G401.6 (cell line): ENCODE measurements at regions not wholly inside any gene's neighbourhood (a gene's known extent, or its start where the extent isn't known, plus 50 kb on each side); places are given as distances from the start of the nearest gene placed in this dataset.
"Not testable (repeated sequence)": the region's sequence is repeated elsewhere in the genome, so short reads cannot be mapped to it uniquely, and the experiment has no call there.

Source experiments
- FAIRE-seq: peaks from 2 replicates; lab custom pipeline; 2012; peaks lifted over from hg19 to GRCh38; lab: Jason Lieb, UNC

DNA sequence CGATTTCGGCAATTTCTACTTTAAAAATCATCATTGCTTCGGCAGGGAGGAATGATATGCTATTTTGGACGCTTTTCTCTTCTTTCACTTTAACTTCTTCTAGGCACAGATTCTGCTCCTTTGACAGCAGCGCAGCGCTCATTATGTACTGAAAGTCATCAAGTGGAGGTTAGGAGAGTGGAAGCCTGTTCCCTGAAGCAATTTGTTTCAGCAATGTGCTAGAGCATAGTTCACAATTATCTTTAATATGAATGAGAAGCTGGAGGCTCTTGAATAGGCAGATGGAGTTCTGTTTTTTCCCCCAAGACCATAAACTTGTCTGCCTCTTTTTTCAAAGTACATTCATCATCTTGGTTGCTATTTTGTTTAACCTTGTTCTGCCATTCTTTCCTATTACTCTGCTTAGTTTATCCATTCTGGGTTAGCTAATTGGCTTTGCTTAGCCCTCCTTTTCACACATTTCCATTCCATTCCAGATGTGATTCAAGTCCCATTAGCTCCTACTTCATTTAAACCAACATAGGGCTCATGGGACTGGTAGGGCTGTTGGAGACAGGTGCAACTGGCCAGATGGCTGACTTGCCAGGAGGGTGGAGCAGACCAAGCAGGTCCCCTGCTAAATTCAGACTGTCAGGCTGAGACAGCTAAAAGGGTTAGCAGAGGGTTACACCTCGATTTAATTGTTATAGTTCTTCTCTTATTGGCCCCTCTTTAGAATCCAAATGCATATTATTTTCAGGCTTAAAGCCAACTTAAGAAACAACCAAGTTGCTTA, 534.7 kb upstream of the CBLB start:
- no peak for FAIRE-seq

DNA sequence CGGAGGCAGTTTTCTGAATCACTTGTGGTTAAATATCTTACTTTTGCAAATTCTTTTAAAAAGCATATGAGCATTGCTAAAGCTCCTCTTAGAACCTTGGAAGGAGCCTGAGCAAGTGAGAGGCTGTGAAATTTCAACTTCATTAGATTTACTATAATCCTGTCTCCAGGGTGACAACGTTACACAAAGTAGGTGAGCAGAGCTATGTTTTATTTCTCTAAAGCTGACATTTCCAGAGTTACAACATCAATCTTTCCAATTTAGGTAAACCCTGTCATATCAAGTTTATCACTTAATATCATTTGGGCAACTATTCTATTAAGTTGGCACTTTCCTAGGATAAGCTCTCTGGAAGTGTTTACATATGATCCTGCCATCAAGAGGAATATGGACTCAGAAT, 544.9 kb upstream of the CBLB start:
- FAIRE-seq = no peak

DNA sequence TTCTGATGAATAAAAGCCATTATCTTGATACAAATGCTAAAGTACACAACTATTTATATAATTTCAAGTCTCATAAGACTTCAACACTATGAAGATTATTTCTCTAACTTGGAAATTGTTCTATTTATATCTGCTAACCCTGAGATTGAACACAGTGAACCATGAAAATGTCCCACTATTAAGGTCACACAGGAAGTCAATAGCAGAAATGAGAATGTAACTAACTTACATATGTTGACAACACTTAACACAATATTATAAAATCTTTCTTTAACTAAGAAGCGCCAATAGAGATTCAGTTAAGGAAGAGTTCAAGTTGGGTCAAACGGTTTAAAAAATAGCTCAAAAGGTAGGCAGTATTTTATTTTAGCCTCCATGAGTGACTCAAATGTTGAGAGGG, 551.8 kb upstream of the CBLB start:
- FAIRE-seq = no peak

DNA sequence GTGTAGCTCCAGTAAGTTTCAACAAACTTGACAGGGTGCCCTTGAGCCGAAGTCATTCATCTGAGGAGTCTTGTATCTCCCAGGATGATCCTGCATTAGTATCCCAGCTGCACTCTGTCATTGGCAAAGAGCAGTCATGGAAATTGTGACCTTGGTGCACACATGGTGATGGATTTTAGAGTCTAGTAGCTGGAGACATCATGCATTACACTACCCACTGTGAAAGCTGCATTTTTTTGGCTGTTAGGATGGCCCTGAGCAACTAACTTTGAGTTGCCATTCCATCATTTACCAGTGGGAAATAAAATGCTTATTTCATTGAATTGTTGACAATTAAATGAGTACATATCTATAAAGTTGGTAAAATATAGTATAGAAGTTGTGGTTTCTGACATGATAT, 552.6 kb upstream of the CBLB start:
- no peak for FAIRE-seq

DNA sequence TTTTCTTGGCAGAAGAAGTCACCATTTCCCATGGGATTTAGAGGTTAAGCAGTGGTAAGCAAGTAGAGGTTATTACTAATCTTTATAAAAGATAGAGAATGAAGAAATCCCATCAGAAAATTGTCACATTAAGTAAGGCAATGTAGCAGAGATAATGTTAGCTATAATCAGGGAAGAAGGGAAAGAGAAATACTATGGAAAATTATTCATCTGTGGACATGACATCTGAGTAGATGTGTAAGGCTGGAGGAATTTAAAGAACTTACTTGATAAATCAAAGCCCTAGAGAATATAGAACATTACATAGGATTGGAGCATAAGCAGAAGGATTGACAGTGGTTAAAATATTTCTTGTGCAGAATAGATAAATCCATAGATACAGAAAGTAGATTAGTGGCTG, 553.1 kb upstream of the CBLB start:
- FAIRE-seq = no peak

DNA sequence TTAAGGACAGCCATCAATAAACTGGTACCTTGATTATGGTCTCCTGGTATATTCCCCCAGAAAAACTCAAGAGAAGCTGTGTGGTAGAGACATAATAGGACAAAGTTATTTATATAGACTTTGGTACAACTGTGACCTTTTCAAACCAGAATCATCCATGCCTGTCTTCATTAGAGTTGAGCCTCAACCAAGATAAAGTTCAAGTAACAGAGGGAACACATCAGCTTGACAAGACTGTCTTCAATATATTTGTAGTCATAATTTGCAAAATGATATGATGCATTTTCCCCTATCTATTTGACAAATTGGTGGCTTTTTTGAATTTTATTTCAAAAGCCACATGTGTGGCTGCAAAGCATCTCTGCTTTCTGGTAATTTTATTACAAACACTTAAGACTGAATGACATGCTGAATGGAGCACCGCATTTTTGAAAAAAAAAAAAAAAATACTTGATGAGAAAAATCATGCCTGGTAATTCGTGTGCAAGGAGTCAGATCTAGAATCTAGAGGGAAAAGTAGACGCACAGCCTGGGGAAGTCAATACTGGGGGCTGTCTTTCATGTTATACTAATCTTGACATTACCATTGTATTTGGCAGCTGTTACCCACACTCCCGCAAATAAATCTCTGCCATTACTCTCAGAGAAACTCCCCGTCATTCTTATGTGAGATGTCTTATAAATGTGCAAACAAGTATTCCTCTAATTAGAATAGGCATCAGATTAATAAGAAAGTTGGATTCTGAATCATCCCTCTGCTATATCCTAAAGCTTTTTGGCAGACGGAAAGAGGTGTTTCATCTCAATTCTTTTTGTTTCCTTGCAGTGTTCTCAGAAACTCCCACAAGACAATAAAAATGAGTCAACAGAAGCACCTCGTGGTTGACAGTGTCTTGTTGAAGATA, 554.8 kb upstream of the CBLB start:
- no peak for FAIRE-seq

DNA sequence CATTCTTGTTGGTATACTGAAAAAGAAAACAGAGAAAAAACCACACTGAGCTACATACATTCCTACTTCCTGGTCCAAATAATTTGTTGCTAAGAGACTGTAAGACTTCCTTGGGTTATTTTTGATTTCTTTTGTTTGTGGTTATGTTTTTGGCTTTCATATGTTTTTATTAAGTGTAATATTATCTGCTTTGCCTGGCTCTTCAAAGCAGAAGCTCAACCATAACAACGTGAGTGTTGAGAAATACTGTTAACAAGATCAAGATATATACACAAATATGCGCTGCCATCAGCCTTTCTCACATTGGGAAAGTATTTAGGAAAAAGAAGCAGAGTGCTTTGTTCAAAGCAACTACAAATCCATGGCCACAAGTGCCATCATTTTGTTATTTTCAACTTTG, 556.2 kb upstream of the CBLB start:
- FAIRE-seq = no peak

DNA sequence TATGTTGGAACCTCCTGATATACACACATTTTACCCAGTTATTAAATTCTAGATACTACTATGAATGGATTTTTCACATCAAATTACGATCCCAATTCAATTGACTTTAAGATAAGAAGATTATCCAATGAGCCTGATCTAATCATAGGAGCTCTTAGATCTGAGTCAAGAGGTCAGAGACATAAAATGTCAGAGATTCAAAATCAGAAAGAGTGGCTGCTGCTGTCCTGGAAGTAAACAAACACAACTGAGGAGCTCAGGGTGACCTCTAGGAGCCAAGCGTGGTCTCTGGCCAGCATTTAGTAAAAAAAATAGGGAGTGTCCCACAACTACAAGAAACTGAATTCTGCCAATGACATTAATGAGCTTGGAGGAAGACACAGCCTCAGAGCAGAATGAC, 557.1 kb upstream of the CBLB start:
- no peak for FAIRE-seq

DNA sequence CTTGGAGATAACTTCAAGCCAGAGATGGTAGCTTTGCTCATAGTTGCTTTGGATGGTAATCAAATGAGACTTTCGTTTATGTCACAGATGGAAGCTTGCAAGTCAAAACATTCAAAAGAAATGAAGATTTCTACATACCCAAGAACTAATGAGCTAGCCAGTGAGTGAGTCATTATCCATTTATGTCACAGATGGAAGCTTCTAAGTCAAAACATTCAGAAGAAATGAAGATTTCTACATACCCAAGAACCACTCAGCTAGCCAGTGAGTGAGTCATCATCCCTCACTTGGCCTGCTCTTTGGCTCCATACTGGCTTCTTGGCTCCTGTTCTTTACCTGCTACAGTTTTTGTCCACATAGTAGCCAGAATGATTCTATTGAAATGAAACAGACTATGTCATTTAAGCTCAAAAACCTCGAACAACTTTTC, 559.8 kb upstream of the CBLB start:
- FAIRE-seq = no peak

DNA sequence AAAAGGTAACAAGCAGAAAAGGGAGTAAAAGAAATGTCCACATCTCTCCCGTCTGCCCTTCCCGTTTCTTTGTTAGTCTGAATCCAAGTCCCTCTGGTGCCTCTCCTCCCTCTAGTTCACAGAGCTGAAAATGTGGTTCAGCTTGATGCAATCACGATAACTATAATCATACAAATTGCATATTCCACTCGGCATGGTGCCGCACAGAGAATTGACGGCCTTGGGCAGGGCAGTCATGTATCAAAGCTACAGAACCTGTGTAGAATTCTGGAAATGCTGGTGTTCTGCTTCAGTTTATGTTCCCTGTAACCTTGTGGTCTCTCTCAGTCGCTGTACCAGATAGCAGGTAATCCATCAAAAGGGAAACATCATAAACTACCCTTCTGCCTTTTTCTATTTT, 562.9 kb upstream of the CBLB start:
- FAIRE-seq = no peak

DNA sequence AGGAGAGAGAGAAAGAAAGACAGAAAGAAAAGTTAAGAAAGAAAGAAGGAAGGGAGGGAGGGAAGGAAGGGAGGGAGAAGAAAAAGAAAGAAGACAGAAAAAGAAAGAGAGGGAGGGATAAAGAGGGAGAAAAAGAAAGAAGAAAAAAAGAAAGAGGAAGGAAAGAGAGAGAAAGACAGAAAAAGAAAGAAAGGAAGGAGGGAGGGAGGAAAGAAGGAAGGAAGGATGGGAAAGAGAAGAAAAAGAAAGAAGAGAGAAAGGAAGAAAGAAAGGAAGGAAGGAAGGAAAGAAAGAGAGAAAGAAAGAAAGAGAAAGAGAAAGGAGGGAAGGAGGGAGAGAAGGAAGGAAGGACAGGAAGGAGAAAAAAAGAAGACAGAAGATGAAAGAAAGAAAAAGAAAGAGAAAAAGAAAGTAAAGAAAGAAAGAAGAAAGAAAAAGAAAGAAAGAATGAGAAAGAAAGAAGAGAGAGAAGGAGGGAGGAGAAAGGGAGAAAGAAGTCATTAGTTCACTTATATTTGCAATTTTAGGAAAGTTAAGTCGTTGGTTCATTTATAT, 567.2 kb upstream of the CBLB start:
- no peak for FAIRE-seq

DNA sequence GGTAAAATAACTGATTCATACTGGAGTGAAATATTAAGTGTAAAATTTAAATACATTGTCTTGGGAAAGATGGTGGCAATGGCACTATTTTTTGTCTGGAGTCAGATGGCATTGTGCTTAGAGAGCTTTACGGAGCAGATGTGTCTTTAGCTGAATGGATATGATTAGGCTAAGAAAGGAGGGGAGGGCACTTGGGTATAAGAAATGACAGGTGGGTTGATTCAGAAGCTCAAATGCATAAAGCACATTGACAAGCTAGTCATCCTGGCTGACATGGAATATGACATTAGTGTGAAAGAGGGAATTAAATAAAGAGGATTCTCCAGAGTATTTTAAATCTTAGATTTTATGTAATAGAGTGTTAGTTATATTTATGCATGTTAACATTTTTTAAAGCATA, 570.1 kb upstream of the CBLB start:
- FAIRE-seq = no peak

DNA sequence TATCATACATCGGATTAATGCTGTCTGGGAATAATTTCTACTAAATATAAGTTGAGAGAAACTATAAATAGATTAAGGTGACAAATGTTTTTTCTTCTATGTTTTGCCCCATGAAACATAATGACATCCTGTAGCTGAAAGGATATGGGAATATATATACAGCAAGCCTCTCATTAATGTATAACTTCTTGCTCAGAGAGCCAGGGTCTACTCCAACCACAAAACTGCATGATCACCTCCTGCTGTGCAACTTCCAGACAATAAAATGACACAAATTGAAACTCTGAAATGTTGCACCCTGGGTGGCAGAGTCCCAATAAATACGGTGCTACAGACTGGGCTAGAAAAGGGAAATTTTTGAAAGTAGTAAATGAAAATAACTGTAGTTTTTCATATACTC, 571.9 kb upstream of the CBLB start:
- FAIRE-seq = no peak

DNA sequence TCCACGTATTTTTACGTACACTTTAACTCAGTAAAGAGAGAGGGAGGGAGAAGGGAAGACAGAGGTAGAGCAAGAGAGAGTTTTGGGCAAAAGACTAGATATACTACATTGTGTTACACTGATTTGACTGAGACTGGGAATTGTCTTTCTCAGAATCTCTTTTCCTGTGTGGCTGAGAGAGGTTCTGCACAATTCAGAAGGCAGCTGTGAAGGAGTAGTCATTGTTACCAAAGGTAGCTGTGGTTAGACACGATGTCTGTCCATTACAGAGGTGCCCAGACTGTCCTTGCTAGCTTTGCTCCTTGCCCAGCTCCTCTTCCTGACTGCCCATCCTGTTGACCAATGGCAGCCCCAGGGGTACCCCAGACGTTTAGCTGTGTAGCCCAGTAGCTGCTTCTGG, 577.5 kb upstream of the CBLB start:
- FAIRE-seq = no peak

DNA sequence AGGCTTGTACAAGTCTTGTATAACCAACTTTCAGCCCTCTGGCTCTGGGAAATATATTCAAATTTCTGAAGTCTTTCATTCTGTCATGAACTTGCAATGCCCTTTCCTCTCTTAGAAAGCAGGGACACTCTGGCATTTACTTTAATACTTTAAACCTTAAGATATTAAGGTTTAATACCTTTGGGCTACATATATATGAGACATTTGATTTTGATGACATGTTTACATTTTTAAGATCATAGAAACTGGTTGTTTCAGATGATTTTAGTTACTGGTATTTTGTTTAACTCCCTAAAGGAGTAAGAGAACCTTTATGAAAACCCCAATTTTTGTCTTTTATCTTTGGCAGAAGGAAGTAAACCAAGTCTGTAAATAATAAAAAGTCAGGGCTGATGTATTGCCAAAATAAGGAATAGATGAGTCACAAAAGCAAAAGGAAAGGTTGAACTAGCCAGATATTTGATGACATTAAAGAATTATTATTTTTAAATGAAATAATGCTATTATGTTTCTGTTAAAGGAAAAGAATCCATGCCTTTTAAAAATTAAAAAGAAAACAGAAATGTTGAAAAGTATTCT, 579.0 kb upstream of the CBLB start:
- FAIRE-seq = no peak

DNA sequence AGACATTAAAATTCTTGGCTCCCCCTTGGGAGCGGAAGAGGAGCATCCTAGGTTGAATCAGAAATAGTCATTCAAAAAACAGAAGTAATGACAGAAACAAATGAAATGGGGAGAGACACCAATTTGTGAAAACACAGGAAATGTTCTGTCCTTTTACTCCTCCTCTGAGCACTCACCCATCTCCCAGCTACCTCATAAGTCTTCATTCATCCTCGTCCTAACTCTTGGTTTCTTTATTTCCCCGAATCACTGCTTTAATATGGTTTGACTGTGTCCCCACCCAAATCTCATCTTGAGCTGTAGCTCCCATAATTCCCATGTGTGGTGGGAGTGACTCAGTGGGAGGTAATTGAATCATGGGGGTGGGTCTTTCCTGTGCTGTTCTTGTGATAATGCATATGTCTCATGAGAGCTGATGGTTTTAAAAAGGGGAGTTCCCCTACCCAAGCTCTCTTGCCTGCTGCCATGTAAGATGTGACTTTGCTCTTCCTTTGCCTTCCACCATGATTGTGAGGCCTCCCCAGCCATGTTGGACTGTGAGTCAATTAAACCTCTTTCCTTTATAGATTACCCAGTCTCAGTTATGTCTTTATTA, 579.7 kb upstream of the CBLB start:
- FAIRE-seq = not testable (repeated sequence)

DNA sequence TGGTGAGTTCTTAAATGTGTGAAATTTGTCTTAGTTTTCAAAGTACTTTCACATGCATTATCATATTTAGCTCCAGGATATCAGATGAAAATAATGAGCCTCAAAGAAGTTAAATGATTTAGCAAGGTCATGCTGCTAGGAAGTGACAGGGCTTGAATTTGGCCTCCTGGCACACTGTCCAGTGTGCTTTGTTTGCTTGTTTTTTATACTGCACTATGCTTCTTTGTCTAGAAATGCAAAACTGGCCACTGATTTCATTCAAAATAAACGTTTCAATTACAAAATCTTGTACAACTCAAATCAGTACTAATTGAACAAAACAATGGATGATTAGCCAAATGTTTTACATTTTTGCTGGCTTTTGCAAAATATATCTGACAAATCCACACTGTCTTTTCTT, 583.3 kb upstream of the CBLB start:
- FAIRE-seq = no peak

DNA sequence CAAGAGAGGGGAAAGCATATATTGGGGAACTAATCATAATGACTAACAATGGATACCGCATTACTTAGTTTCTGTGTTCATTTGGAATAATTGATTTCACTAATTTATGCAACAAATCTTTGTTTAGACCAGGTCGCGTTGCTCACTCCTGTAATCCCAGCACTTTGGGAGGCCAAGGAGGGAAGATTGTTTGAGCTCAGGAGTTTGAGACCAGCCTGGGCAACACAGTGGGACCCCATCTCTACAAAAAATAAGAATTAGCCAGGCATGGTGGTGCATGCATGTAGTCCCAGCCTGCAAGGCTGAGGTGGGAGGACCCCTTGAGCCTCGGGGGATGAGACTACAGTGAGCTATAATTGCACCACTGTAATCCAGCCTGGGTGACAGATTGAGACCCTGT, 585.7 kb upstream of the CBLB start:
- FAIRE-seq = no peak

DNA sequence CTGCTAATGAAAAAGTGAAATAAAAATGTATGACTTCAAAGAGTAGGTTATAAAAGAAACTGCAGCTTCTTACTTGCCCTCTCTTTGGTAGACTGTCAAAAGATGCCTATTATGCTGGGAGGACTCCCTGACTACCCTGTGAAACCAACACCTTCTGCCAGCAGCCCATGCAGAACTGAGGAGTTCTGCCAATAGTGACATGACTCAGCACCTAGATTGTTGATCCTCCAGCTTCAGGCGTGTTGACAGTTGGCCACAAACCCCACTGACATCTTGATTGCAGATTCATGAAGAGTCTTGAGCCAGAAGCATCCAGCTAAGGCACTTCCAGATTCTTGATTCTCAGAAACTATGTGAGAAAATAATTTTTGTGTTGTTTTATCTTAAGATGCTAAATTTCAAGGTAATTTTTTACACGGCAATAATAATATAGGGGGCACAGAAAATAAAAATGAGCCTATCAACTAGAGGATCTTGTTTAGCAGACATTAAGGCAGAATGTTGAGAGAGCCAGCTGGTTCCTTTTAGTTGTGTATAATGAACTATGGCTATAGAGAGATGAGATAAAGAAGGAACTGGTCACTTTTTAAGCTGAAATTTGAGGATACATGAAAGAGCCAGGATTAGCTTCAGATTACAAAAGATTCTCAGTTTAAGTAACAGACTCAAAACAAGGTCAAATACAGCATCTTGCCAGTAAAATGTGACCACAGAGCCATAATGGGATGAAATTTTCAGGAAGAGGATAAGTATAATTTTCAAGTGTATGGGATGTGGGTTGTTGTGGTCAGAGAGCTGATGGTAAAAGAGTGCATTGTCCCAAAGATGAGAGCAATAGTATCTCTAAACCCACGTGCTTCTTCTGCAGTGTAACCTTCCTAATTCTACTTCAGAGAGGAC, 588.7 kb upstream of the CBLB start:
- FAIRE-seq = no peak

DNA sequence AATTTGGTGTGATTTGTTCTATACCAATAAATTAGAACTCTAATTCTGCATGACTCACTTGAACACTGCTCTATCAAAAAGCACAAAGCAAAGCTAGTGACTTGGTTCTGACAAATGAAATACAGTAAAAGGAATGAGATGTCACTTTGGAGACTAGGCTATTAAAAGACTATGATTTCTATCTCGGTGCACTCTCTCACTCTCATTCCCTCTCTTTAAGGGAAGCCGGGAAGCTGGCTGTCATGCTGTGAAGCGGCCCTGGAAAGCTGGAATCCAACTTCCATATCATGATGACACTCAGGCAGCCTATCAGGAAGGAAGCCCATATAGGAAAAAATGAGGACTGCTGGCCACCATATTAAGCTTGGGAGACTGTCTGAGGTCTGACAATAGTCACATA, 590.1 kb upstream of the CBLB start:
- no peak for FAIRE-seq

DNA sequence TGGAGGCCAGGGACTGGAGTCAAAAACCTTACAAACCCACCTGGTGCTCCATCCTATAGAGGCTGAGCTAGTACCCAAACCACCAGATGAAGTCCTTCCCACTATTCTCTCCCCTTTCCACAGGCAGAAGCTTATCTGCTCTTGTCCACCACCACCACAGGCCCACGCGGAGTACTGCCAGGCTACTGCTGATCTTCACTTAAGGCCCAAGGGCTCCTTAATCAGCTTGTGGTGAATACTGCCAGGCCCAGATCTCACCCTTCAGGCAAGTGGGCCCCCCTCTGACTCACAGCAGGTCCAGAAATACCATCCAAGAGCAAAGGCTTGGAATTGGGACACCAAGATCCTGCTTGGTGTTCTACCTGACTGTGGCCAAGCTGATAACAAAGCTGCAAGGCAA, 598.1 kb upstream of the CBLB start:
- FAIRE-seq = no peak
